ENCODE measurements at regions not wholly inside any gene's neighbourhood (a gene's known extent, or its start where the extent isn't known, plus 50 kb on each side); places are given as distances from the start of the nearest gene placed in this dataset.

GRCh38 chr15:99914723-99915122, 181.5 kb upstream of the LYSMD4 start (continued):
- TF ChIP-seq EGR1 (IDR thresholded peaks at IDR 0.05; ENCODE audit: low read depth in 2 of 2) (no peak), NR2F2 (IDR thresholded peaks at IDR 0.05) (no peak)

DNA sequence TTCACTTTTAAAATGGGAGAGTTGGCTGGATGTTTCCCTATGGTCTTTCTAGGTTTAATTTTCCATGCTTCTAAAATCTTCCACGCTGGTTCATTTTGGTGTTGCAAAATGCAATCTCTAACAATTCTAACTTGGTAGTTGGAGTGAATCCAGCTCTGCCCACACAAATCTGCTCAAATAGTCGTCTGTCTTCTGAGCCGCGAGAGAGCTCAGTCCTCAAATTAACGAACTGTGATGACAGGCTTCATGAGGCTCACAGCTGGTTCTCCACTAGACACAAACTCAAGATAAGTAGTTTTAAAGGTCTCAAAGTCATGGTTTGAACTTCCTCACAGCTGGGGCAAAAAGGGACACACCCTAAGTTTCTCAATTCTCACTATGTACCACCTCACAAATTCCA, 178.6 kb upstream of the LYSMD4 start:
- Histone ChIP-seq H3K4me3 (ENCODE audit: low read depth in 1 of 3, low read length in 3 of 3) (no peak overlapping the region), H3K9me3 (ENCODE audit: control insufficient read depth in 4 of 4, low read length in 3 of 4) (no peaks in the 10 kb centered on the region), H3K9ac (ENCODE audit: low read depth in 1 of 2, low read length in 2 of 2) (no peak overlapping the region), H3K4me1 (ENCODE audit: control insufficient read depth in 4 of 4, insufficient read depth in 4 of 4, low read length in 3 of 4) (no peaks in the 10 kb centered on the region), H3K27ac (ENCODE audit: low read depth in 1 of 2, low read length in 2 of 2) (no peak overlapping the region), H3K27me3 (ENCODE audit: control insufficient read depth in 4 of 4, insufficient read depth in 4 of 4, low read length in 3 of 4) (peaks cover 0 to 3% (median 0%) of the 10 kb centered on the region in 4 donors), H3K36me3 (ENCODE audit: control insufficient read depth in 4 of 4, insufficient read depth in 3 of 4, low read depth in 1 of 4, low read length in 3 of 4) (no peaks in the 10 kb centered on the region)
- 51% methylated on average over 5 of the region's 5 CpGs for WGBS
- TF ChIP-seq HNF4A (conservative IDR thresholded peaks at IDR 0.05) (no peak), SP1 (IDR thresholded peaks at IDR 0.05) (no peak), RXRA (IDR thresholded peaks at IDR 0.05) (no peak), ZBTB33 (IDR thresholded peaks at IDR 0.05) (no peak), HNF4G (IDR thresholded peaks at IDR 0.05) (no peak)
- TF ChIP-seq, protein P1, sequence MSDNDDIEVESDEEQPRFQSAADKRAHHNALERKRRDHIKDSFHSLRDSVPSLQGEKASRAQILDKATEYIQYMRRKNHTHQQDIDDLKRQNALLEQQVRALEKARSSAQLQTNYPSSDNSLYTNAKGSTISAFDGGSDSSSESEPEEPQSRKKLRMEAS (IDR thresholded peaks at IDR 0.05) = no peak
- DNase-seq (ENCODE audit: low spot score) = no peak

GRCh38 chr15:99909592-99910295, 176.5 kb upstream of the LYSMD4 start:
- Histone ChIP-seq H3K9ac (ENCODE audit: low read depth in 1 of 2, low read length in 2 of 2) (no peak overlapping the region), H3K27me3 (ENCODE audit: control insufficient read depth in 4 of 4, insufficient read depth in 4 of 4, low read length in 3 of 4) (peaks cover 0 to 4% (median 0%) of the 10 kb centered on the region in 4 donors), H3K27ac (ENCODE audit: low read depth in 1 of 2, low read length in 2 of 2) (no peak overlapping the region), H3K9me3 (ENCODE audit: control insufficient read depth in 4 of 4, low read length in 3 of 4) (no peaks in the 10 kb centered on the region), H3K4me1 (ENCODE audit: control insufficient read depth in 4 of 4, insufficient read depth in 4 of 4, low read length in 3 of 4) (no peaks in the 10 kb centered on the region), H3K36me3 (ENCODE audit: control insufficient read depth in 4 of 4, insufficient read depth in 3 of 4, low read depth in 1 of 4, low read length in 3 of 4) (no peaks in the 10 kb centered on the region), H3K4me3 (ENCODE audit: low read depth in 1 of 3, low read length in 3 of 3) (no peak overlapping the region)
- DNase-seq (ENCODE audit: low spot score) = no peak
- 78% methylated on average over 13 of the region's 13 CpGs for WGBS
- TF ChIP-seq REST (IDR thresholded peaks at IDR 0.05) (no peak), SP1 (IDR thresholded peaks at IDR 0.05) (no peak), RXRA (IDR thresholded peaks at IDR 0.05) (no peak), FOXA1 (IDR thresholded peaks at IDR 0.05) (no peak), GABPA (IDR thresholded peaks at IDR 0.05 in 1 of 2, conservative IDR thresholded peaks at IDR 0.05 in 1 of 2) (no peak), RAD21 (IDR thresholded peaks at IDR 0.05) (no peak), ZBTB33 (IDR thresholded peaks at IDR 0.05) (no peak), FOXA2 (IDR thresholded peaks at IDR 0.05) (no peak), JUND (IDR thresholded peaks at IDR 0.05) (no peak), TAF1 (conservative IDR thresholded peaks at IDR 0.05) (no peak), HNF4A (conservative IDR thresholded peaks at IDR 0.05) (no peak), EGR1 (IDR thresholded peaks at IDR 0.05; ENCODE audit: low read depth in 2 of 2) (no peak)

Measured in liver (tissue), 7 donors.